Vagina (tissue), 2 donors: ENCODE measurements at regions not wholly inside any gene's neighbourhood (a gene's known extent, or its start where the extent isn't known, plus 50 kb on each side); places are given as distances from the start of the nearest gene placed in this dataset.

Source experiments
- DNase-seq, 2 donors: peaks; one replicate each; pipeline ENCODE4 v3.0.0-alpha.2; 2017; ENCODE audit errors: extremely low spot score in 2 of 2
- H3K27ac ChIP-seq: fragments of 200-600 bp; sonication (generic); one replicate; pipeline ENCODE4 v1.5.1; 2019
- H3K27me3 ChIP-seq: fragments of 200-600 bp; sonication (generic); one replicate; pipeline ENCODE4 v1.5.1; 2019
- H3K36me3 ChIP-seq, 2 donors: fragments of 200-600 bp; sonication (generic); one replicate each; pipeline ENCODE4 v1.5.1; 2017 to 2019
- H3K4me1 ChIP-seq: fragments of 200-600 bp; sonication (generic); one replicate; pipeline ENCODE4 v1.5.1; 2019
- H3K4me3 ChIP-seq, 2 donors: fragments of 200-600 bp; sonication (generic); 1 replicate in 1 of 2; 2 replicates in 1 of 2; pipeline ENCODE4 v1.5.1; 2016 to 2019
- H3K9me3 ChIP-seq: fragments of 200-600 bp; sonication (generic); one replicate; pipeline ENCODE4 v1.5.1; 2019
- POLR2A ChIP-seq, 2 donors: fragments of 450-650 bp; IDR thresholded peaks; one replicate each; pipeline ENCODE4 v1.6.1; 2017; ENCODE audit warnings: antibody characterized with exemption in 2 of 2, mild to moderate bottlenecking in 2 of 2, moderate library complexity in 2 of 2
- POLR2AphosphoS5 ChIP-seq, 2 donors: sonication (generic); formaldehyde crosslinking; IDR thresholded peaks; one replicate each; pipeline ENCODE4 v1.9.0; 2017; ENCODE audit warnings: antibody characterized with exemption in 2 of 2, mild to moderate bottlenecking in 2 of 2, low read depth in 1 of 2; ENCODE audit not compliant: insufficient read depth in 1 of 2
- intact Hi-C: fragments of 100-400 bp; cut with DNase I; formaldehyde crosslinking; loops from one replicate; pipeline ENCODE4 v1.15.1; 2023
- TF ChIP-seq, protein P1 (sequence below), 3 experiments: fragments of 450-650 bp in 2 of 3; fragments of 200-600 bp in 1 of 3; sonication (generic) in 1 of 3; IDR thresholded peaks; one replicate each; pipeline ENCODE4 v1.5.1; 2017 to 2019; ENCODE audit warnings: antibody characterized with exemption in 3 of 3, mild to moderate bottlenecking in 2 of 3, moderate library complexity in 2 of 3

DNA sequence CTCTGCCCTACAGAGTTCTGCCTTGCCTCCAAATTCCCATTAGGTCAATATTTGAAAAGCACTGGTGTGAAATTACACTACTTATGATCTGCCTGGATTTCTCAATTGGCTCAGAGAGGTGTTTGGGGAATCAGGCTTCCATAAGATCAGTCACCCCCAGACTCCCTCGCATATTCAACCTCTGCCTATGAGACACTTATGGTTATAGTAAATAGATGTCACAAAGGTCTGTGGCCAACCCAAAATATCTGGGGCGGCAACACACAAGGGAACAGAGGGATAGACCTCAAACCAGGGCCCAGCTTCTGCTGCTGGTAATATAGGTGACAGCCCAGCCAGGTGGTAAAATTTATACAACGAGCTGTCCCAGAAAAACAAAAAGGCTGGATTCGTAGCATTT lies 376.7 kb upstream of the ZMIZ1 start:
- H3K4me3 ChIP-seq, result no peak overlapping the region
- no peak overlapping the region for H3K27ac ChIP-seq
- no peaks in the 10 kb centered on the region for H3K36me3 ChIP-seq
- intact Hi-C loops, result no loop called here
- H3K27me3 ChIP-seq, result no peaks in the 10 kb centered on the region
- peaks cover 20% of the 10 kb centered on the region for H3K4me1 ChIP-seq
- no peaks in the 10 kb centered on the region for H3K9me3 ChIP-seq
- peak; percentile 70 to 75 for DNase-seq
- TF ChIP-seq POLR2AphosphoS5 (IDR thresholded peaks at IDR 0.05; ENCODE audit: insufficient read depth in 1 of 2, low read depth in 1 of 2) (no peak), POLR2A (IDR thresholded peaks at IDR 0.05) (no peak)
- TF ChIP-seq, protein P1, sequence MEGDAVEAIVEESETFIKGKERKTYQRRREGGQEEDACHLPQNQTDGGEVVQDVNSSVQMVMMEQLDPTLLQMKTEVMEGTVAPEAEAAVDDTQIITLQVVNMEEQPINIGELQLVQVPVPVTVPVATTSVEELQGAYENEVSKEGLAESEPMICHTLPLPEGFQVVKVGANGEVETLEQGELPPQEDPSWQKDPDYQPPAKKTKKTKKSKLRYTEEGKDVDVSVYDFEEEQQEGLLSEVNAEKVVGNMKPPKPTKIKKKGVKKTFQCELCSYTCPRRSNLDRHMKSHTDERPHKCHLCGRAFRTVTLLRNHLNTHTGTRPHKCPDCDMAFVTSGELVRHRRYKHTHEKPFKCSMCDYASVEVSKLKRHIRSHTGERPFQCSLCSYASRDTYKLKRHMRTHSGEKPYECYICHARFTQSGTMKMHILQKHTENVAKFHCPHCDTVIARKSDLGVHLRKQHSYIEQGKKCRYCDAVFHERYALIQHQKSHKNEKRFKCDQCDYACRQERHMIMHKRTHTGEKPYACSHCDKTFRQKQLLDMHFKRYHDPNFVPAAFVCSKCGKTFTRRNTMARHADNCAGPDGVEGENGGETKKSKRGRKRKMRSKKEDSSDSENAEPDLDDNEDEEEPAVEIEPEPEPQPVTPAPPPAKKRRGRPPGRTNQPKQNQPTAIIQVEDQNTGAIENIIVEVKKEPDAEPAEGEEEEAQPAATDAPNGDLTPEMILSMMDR (IDR thresholded peaks at IDR 0.05), result no peak

DNA sequence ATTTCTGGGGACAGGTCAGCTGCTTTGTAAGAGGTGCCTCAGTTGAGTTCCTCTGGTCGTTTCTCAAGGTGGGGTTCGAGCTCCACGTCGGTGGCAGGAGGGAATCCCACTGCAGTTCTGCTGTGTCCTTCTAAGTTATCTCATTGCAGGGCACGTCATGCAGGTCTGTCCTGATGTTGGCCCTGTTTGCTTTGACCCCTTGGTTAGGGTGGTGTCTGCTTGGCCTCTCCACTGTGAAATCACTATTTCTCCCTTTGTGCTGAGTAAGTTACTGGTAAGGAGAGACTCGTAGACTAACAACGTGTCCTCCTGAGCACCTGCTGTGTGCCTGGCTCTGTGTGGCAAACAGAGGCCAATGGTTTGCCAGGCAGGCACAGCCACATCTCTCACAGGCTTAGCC lies 372.9 kb upstream of the ZMIZ1 start:
- no peak for DNase-seq
- H3K9me3 ChIP-seq, result no peaks in the 10 kb centered on the region
- intact Hi-C loops, result no loop called here
- no peaks in the 10 kb centered on the region for H3K4me1 ChIP-seq
- H3K36me3 ChIP-seq, result no peaks in the 10 kb centered on the region
- H3K27ac ChIP-seq, result no peak overlapping the region
- no peak overlapping the region for H3K4me3 ChIP-seq
- TF ChIP-seq POLR2A (IDR thresholded peaks at IDR 0.05) (no peak), POLR2AphosphoS5 (IDR thresholded peaks at IDR 0.05; ENCODE audit: insufficient read depth in 1 of 2, low read depth in 1 of 2) (no peak)
- TF ChIP-seq, protein P1 (IDR thresholded peaks at IDR 0.05), result no peak
- H3K27me3 ChIP-seq, result no peaks in the 10 kb centered on the region

GRCh38 chr10:78696791-78697395 lies 371.9 kb upstream of the ZMIZ1 start:
- Histone ChIP-seq H3K27ac (no peak overlapping the region), H3K4me3 (no peak overlapping the region), H3K9me3 (no peaks in the 10 kb centered on the region), H3K27me3 (no peaks in the 10 kb centered on the region), H3K4me1 (no peaks in the 10 kb centered on the region), H3K36me3 (no peaks in the 10 kb centered on the region)
- intact Hi-C loops, result no loop called here
- TF ChIP-seq, protein P1 (IDR thresholded peaks at IDR 0.05), result no peak
- no peak for TF ChIP-seq POLR2A (IDR thresholded peaks at IDR 0.05)
- no peak for TF ChIP-seq POLR2AphosphoS5 (IDR thresholded peaks at IDR 0.05; ENCODE audit: insufficient read depth in 1 of 2, low read depth in 1 of 2)
- DNase-seq, result no peak

DNA sequence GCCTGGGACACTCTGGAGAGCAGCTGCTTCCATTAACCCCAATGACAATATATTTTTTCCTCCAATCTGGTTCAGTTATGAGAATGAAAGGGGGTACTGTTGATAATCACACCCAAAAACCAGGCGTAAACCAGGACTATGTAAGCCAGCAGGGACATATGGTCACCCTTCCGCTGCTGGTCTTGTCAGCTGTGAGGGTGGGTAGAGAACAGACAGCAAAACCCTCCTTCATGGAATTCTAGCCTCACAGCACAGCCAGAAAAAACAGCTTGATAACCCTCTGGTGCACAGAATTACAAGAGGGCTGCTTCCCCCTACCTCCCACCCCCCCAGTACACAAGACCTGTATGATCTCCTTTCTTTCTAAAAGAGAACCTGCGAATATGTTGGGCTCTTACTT lies 368.8 kb upstream of the ZMIZ1 start:
- intact Hi-C loops, result no loop called here
- Histone ChIP-seq H3K4me1 (no peaks in the 10 kb centered on the region), H3K9me3 (no peaks in the 10 kb centered on the region), H3K27ac (no peak overlapping the region), H3K4me3 (no peak overlapping the region), H3K36me3 (no peaks in the 10 kb centered on the region), H3K27me3 (no peaks in the 10 kb centered on the region)
- DNase-seq, result no peak
- TF ChIP-seq POLR2A (IDR thresholded peaks at IDR 0.05) (no peak), POLR2AphosphoS5 (IDR thresholded peaks at IDR 0.05; ENCODE audit: insufficient read depth in 1 of 2, low read depth in 1 of 2) (no peak)
- TF ChIP-seq, protein P1 (IDR thresholded peaks at IDR 0.05), result no peak

- Histone ChIP-seq H3K27ac (no peak overlapping the region), H3K27me3 (no peaks in the 10 kb centered on the region), H3K4me1 (no peaks in the 10 kb centered on the region), H3K4me3 (no peak overlapping the region), H3K9me3 (no peaks in the 10 kb centered on the region), H3K36me3 (no peaks in the 10 kb centered on the region)
- no peak for DNase-seq
- TF ChIP-seq, protein P1 (IDR thresholded peaks at IDR 0.05), result no peak
- no peak for TF ChIP-seq POLR2A (IDR thresholded peaks at IDR 0.05)
- peak in 1 of 2 donors; percentile 27 for TF ChIP-seq POLR2AphosphoS5 (IDR thresholded peaks at IDR 0.05; ENCODE audit: insufficient read depth in 1 of 2, low read depth in 1 of 2)
- intact Hi-C loops, result no loop called here
Observed at GRCh38 chr10:78700413-78700812, 368.4 kb upstream of the ZMIZ1 start.
